K562 (cell line): ENCODE measurements at regions not wholly inside any gene's neighbourhood (a gene's known extent, or its start where the extent isn't known, plus 50 kb on each side); places are given as distances from the start of the nearest gene placed in this dataset.

Experiments
- ATAC-seq: fragments of 200-7000 bp; cut with Tn5 transposase; 3 replicates; pipeline ENCODE4 v1.9.1; 2020; ENCODE audit warnings: moderate library complexity
- BruUV-seq: library from RNA; stranded (reverse); fragments of 400-500 nt; replicated peaks from 2 replicates; lab custom pipeline; 2021; lab: Mats Ljungman, UMichigan
- CTCF ChIA-PET: fragments of 300-600 bp; formaldehyde crosslinking; extraction: SDS; loops from one replicate; lab custom pipeline; 2021; ENCODE audit warnings: low intra/inter-chr PET ratio; lab: Yijun Ruan, JAX
- POLR2A ChIA-PET: fragments of 300-600, 350-650 bp; sonication (Branson Sonifier 250); formaldehyde crosslinking; extraction: SDS; loops from one replicate; lab custom pipeline; 2021; ENCODE audit warnings: antibody characterized with exemption, inconsistent platforms; lab: Yijun Ruan, JAX
- DNase-seq, 4 experiments: peaks; one replicate each; pipeline versions ENCODE4 v3.0.0 to v3.0.0-alpha.2; 2011 to 2018; ENCODE audit warnings: low spot score in 3 of 4, mixed read lengths in 3 of 4; ENCODE audit errors: extremely low read depth in 1 of 4
- FAIRE-seq: peaks from 2 replicates; lab custom pipeline; 2011; peaks lifted over from hg19 to GRCh38; lab: Jason Lieb, UNC
- H2AFZ ChIP-seq: 2 replicates; pipeline ENCODE4 v1.6.0; 2011; ENCODE audit warnings: low read depth, low read length, control low read depth, inconsistent platforms
- H3K27ac ChIP-seq: fragments of 200-600 bp; 3 replicates; pipeline ENCODE4 v1.8.0; 2011; ENCODE audit warnings: low read depth, mild to moderate bottlenecking, control low read depth, inconsistent platforms, low read length, moderate library complexity, mixed read lengths; ENCODE audit errors: extremely low read depth
- H3K27me3 ChIP-seq, 2 experiments: fragments of 300-600 bp in 1 of 2; 2 replicates in 1 of 2; 3 replicates in 1 of 2; pipeline versions ENCODE4 v1.6.0 to v1.8.0; 2011; ENCODE audit warnings: inconsistent platforms in 2 of 2, low read length in 2 of 2, mild to moderate bottlenecking in 1 of 2, mixed read lengths in 1 of 2, moderate library complexity in 1 of 2; ENCODE audit not compliant: control insufficient read depth in 2 of 2, insufficient read depth in 2 of 2
- H3K36me3 ChIP-seq: fragments of 300-600 bp; 3 replicates; pipeline ENCODE4 v1.8.0; 2011; ENCODE audit warnings: mild to moderate bottlenecking, low read length, inconsistent platforms; ENCODE audit not compliant: control insufficient read depth, insufficient read depth
- H3K4me1 ChIP-seq, 2 experiments: fragments of 200-600 bp in 1 of 2; replicated peaks in 1 of 2; 2 replicates in 1 of 2; 3 replicates in 1 of 2; pipeline versions ENCODE4 v1.5.1 to v1.8.0; 2011; ENCODE audit warnings: inconsistent platforms in 2 of 2, low read length in 2 of 2, mild to moderate bottlenecking in 1 of 2, mixed read lengths in 1 of 2, moderate library complexity in 1 of 2; ENCODE audit not compliant: control insufficient read depth in 2 of 2, insufficient read depth in 2 of 2
- H3K4me2 ChIP-seq: 2 replicates; pipeline ENCODE4 v1.6.1; 2011; ENCODE audit warnings: low read length, control low read depth, inconsistent platforms, mixed read lengths; ENCODE audit not compliant: insufficient read depth
- H3K4me3 ChIP-seq: fragments of 200-600 bp; sonication (generic), shearing (Covaris generic); 2 replicates; pipeline ENCODE4 v1.5.1; 2016; ENCODE audit warnings: control low read depth, inconsistent platforms
- H3K79me2 ChIP-seq: fragments of 200-600 bp; 3 replicates; pipeline ENCODE4 v1.8.0; 2011; ENCODE audit warnings: low read length, inconsistent platforms; ENCODE audit not compliant: control insufficient read depth, insufficient read depth
- H3K9ac ChIP-seq, 2 experiments: 2 replicates each; pipeline versions ENCODE4 v1.6.0 to v1.6.1; 2011; ENCODE audit warnings: low read depth in 2 of 2, low read length in 2 of 2, control low read depth in 1 of 2, inconsistent platforms in 1 of 2, mild to moderate bottlenecking in 1 of 2, mixed read lengths in 1 of 2; ENCODE audit not compliant: insufficient read depth in 1 of 2
- H3K9me1 ChIP-seq: one replicate; pipeline ENCODE4 v1.6.0; 2011; ENCODE audit warnings: inconsistent platforms, mild to moderate bottlenecking, low read length, moderate library complexity; ENCODE audit not compliant: control insufficient read depth, insufficient read depth
- H3K9me3 ChIP-seq: replicated peaks from 2 replicates; pipeline ENCODE4 v1.5.1; 2011; ENCODE audit warnings: low read depth, low read length, inconsistent platforms; ENCODE audit not compliant: control insufficient read depth, insufficient read depth
- H4K20me1 ChIP-seq: replicated peaks from 2 replicates; pipeline ENCODE4 v1.6.1; 2011; ENCODE audit warnings: low read length, inconsistent platforms, mixed read lengths; ENCODE audit not compliant: control insufficient read depth, insufficient read depth
- EP400 ChIP-seq: fragments of 450-650 bp; IDR thresholded peaks from 2 replicates; pipeline ENCODE4 v1.6.1; 2017; ENCODE audit warnings: antibody characterized with exemption, mild to moderate bottlenecking, moderate library complexity
- MCM5 ChIP-seq: fragments of 450-650 bp; IDR thresholded peaks from 2 replicates; pipeline ENCODE4 v1.6.1; 2016; ENCODE audit warnings: low read depth
- MLLT1 ChIP-seq, 2 experiments: fragments of 450-650 bp; IDR thresholded peaks; 2 replicates each; pipeline ENCODE4 v1.6.1; 2016
- NFIC ChIP-seq: fragments of 450-650 bp; IDR thresholded peaks from 2 replicates; pipeline ENCODE4 v1.6.1; 2017; ENCODE audit warnings: mild to moderate bottlenecking, inconsistent platforms
- SIRT6 ChIP-seq: IDR thresholded peaks from one replicate; pipeline ENCODE4 v1.6.1; 2012; ENCODE audit warnings: low read depth, mild to moderate bottlenecking, control low read depth, inconsistent platforms, low read length, moderate library complexity
- THRAP3 ChIP-seq: fragments of 450-650 bp; IDR thresholded peaks from 2 replicates; pipeline ENCODE4 v1.6.1; 2016; ENCODE audit warnings: mild to moderate bottlenecking, inconsistent platforms, borderline replicate concordance
- WGBS: fragments of 100-300 bp; shearing (Covaris generic); methylation state at CpG from one replicate; pipeline ENCODE4 v1.1.6; 2016; ENCODE audit warnings: low coverage, mixed read lengths; ENCODE audit not compliant: insufficient coverage; ENCODE audit errors: missing lambda C conversion rate; 5-methylcytosine and 5-hydroxymethylcytosine counted together
- in situ Hi-C: fragments of 300-500 bp; cut with MboI; formaldehyde crosslinking; loops from 4 replicates; pipeline ENCODE4 v1.15.0; 2018; ENCODE audit warnings: inconsistent platforms, mixed read lengths
- intact Hi-C: fragments of 100-400 bp; cut with micrococcal nuclease; formaldehyde crosslinking; loops from 2 replicates; pipeline ENCODE4 v1.14.2; 2022

DNA sequence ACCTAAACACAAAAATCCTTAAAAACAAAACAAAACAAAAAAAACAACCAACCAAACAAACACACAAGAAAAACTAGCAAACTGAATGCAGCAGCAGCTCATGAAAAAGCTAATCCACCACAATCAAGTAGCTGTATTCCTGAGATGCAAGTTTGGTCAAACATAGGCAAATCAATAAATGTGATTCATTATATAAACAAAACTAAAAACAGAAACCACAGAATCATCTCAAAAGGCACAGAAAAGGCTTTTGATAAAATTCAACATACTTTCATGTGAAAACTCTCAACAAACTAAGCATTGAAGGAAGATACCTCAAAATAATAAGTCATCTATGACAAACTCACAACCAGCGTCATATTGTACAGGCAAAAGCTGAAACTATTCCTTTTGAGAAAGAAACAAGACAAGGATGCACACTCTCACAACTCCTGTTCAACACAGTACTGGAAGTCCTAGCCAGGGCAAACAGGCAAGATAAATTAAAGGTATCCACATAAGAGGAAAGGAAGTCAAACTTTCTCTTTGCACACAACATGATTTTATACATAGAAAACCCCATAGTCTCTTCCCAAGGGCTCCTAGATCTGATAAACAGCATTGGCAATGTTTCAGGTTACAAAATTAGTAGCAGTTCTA, 495.1 kb upstream of the SGO1 start:
- in situ Hi-C loops (no loop called here), intact Hi-C loops (no loop called here)
- Histone ChIP-seq H3K36me3 (no peaks in the 10 kb centered on the region), H3K4me1 (no peaks in the 10 kb centered on the region), H3K27ac (no peak overlapping the region), H2AFZ (no peak overlapping the region), H3K4me2 (no peak overlapping the region), H3K27me3 (no peaks in the 10 kb centered on the region), H3K9ac (no peak overlapping the region), H3K4me3 (no peak overlapping the region), H3K9me3 (no peaks in the 10 kb centered on the region), H3K9me1 (no peaks in the 10 kb centered on the region), H3K79me2 (no peaks in the 10 kb centered on the region), H4K20me1 (no peaks in the 10 kb centered on the region)
- CTCF ChIA-PET, result no interaction called here
- no peak for DNase-seq
- 0% methylated on average over 1 of the region's 1 CpG for WGBS
- FAIRE-seq, result peak; percentile 60
- ATAC-seq, result no peak
- no TSS peak for BruUV-seq
- TF ChIP-seq MCM5 (no peak), NFIC (no peak), THRAP3 (no peak), MLLT1 (IDR thresholded peaks at IDR 0.05) (no peak), SIRT6 (no peak), EP400 (no peak)
- POLR2A ChIA-PET, result no interaction called here
